HepG2 (cell line): ENCODE measurements at regions not wholly inside any gene's neighbourhood (a gene's known extent, or its start where the extent isn't known, plus 50 kb on each side); places are given as distances from the start of the nearest gene placed in this dataset.

Experiments used
- ATAC-seq: fragments of 200-7000 bp; cut with Tn5 transposase; 3 replicates; pipeline ENCODE4 v1.9.1; 2020; ENCODE audit warnings: mild to moderate bottlenecking, moderate library complexity
- BruUV-seq: library from RNA; stranded (reverse); fragments of 400-500 nt; replicated peaks from 2 replicates; lab custom pipeline; 2021; lab: Mats Ljungman, UMichigan
- CTCF ChIA-PET: fragments of 300-600 bp; formaldehyde crosslinking; extraction: SDS; loops from one replicate; lab custom pipeline; 2021; ENCODE audit warnings: low total read pairs, inconsistent platforms, low intra/inter-chr PET ratio; lab: Yijun Ruan, JAX
- POLR2A ChIA-PET: fragments of 350-600 bp; sonication (Branson Sonifier 250); formaldehyde crosslinking; loops from one replicate; lab custom pipeline; 2020; ENCODE audit warnings: antibody characterized with exemption, inconsistent platforms; lab: Yijun Ruan, JAX
- DNase-seq: peaks from one replicate; pipeline ENCODE4 v3.0.0-alpha.2; 2015; ENCODE audit warnings: low spot score
- FAIRE-seq: peaks from 3 replicates; lab custom pipeline; 2011; peaks lifted over from hg19 to GRCh38; lab: Jason Lieb, UNC
- H2AFZ ChIP-seq: one replicate; pipeline ENCODE4 v1.6.1; 2011; ENCODE audit warnings: low read length, inconsistent platforms
- H3K27ac ChIP-seq: fragments of 300-600 bp; 3 replicates; pipeline ENCODE4 v1.8.0; 2011; ENCODE audit warnings: mixed run types, mild to moderate bottlenecking, mixed read lengths, low read length, inconsistent platforms; ENCODE audit not compliant: insufficient read depth; ENCODE audit errors: extremely low read length
- H3K27me3 ChIP-seq, 2 experiments: fragments of 200-600 bp in 1 of 2; 2 replicates in 1 of 2; 3 replicates in 1 of 2; pipeline versions ENCODE4 v1.6.0 to v1.8.0; 2011; ENCODE audit warnings: low read length in 2 of 2, mild to moderate bottlenecking in 2 of 2, moderate library complexity in 2 of 2, inconsistent platforms in 1 of 2; ENCODE audit not compliant: insufficient read depth in 2 of 2, control insufficient read depth in 1 of 2
- H3K36me3 ChIP-seq, 2 experiments: fragments of 200-600 bp in 1 of 2; replicated peaks in 1 of 2; 2 replicates in 1 of 2; 3 replicates in 1 of 2; pipeline versions ENCODE4 v1.5.1 to v1.8.0; 2011; ENCODE audit warnings: low read length in 2 of 2, inconsistent platforms in 1 of 2; ENCODE audit not compliant: insufficient read depth in 2 of 2, control insufficient read depth in 1 of 2
- H3K4me1 ChIP-seq: 2 replicates; pipeline ENCODE4 v1.5.1; 2012; ENCODE audit warnings: low read length, inconsistent platforms; ENCODE audit not compliant: insufficient read depth
- H3K4me2 ChIP-seq: 2 replicates; pipeline ENCODE4 v1.6.0; 2011; ENCODE audit warnings: low read depth, low read length, inconsistent platforms
- H3K4me3 ChIP-seq, 3 experiments: fragments of 200-600 bp in 1 of 3; sonication (generic), shearing (Covaris generic) in 1 of 3; replicated peaks in 1 of 3; 2 replicates each; pipeline ENCODE4 v1.5.1; 2011 to 2016; ENCODE audit warnings: low read length in 3 of 3, inconsistent platforms in 2 of 3, low read depth in 2 of 3, mild to moderate bottlenecking in 2 of 3, control low read depth in 1 of 3, mixed read lengths in 1 of 3; ENCODE audit not compliant: insufficient read depth in 1 of 3
- H3K79me2 ChIP-seq: one replicate; pipeline ENCODE4 v1.6.1; 2011; ENCODE audit warnings: low read length, inconsistent platforms; ENCODE audit not compliant: insufficient read depth
- H3K9ac ChIP-seq: 2 replicates; pipeline ENCODE4 v1.6.0; 2011; ENCODE audit warnings: mild to moderate bottlenecking, low read depth, low read length, inconsistent platforms; ENCODE audit not compliant: insufficient read depth
- H3K9me3 ChIP-seq: 2 replicates; pipeline ENCODE4 v1.5.1; 2012; ENCODE audit warnings: mild to moderate bottlenecking, low read length
- H4K20me1 ChIP-seq: 2 replicates; pipeline ENCODE4 v1.6.0; 2011; ENCODE audit warnings: inconsistent platforms, mild to moderate bottlenecking, low read length, moderate library complexity; ENCODE audit not compliant: insufficient read depth
- CHD4 ChIP-seq: fragments of 200-600 bp; sonication (generic); IDR thresholded peaks from 2 replicates; pipeline ENCODE4 v1.7.0; 2017; ENCODE audit warnings: mild to moderate bottlenecking, low read length, borderline replicate concordance
- FUBP1 ChIP-seq: sonication (generic); formaldehyde crosslinking; IDR thresholded peaks from 2 replicates; pipeline ENCODE4 v1.5.1; 2020; ENCODE audit warnings: missing genetic modification reagents, mild to moderate bottlenecking, borderline replicate concordance
- MAFF ChIP-seq: IDR thresholded peaks from 2 replicates; pipeline ENCODE4 v1.6.1; 2011; ENCODE audit warnings: low read depth, low read length, improper control_type of control experiment
- NR3C1 ChIP-seq: sonication (generic); formaldehyde crosslinking; IDR thresholded peaks from 2 replicates; pipeline ENCODE4 v1.4.0; 2020; ENCODE audit warnings: missing genetic modification reagents
- ZFP90 ChIP-seq: sonication (generic); formaldehyde crosslinking; IDR thresholded peaks from 2 replicates; pipeline ENCODE4 v1.8.0; 2022; ENCODE audit warnings: missing genetic modification reagents, mild to moderate bottlenecking, inconsistent platforms, borderline replicate concordance
- ZNF180 ChIP-seq: sonication (generic); formaldehyde crosslinking; IDR thresholded peaks from 2 replicates; pipeline ENCODE4 v1.4.0; 2020; ENCODE audit warnings: low read depth, missing genetic modification reagents, borderline replicate concordance
- WGBS: methylation state at CpG from one replicate; pipeline ENCODE4 v1.1.6; 2017; ENCODE audit warnings: low lambda C conversion rate; 5-methylcytosine and 5-hydroxymethylcytosine counted together
- in situ Hi-C: cut with HindIII; loops from 2 replicates; pipeline ENCODE4 v1.10.0; 2017; ENCODE audit warnings: low pct_unique_long_range_greater_than_20kb; ENCODE audit not compliant: extremely low pct_ligation_motif_present
- intact Hi-C: fragments of 100-400 bp; cut with micrococcal nuclease; formaldehyde crosslinking; loops from one replicate; pipeline ENCODE4 v1.10.0; 2022; ENCODE audit not compliant: unreplicated experiment

- ATAC-seq (no peak), DNase-seq (no peak), FAIRE-seq (no peak)
- Histone ChIP-seq H3K4me1 (no peaks in the 10 kb centered on the region), H3K79me2 (no peaks in the 10 kb centered on the region), H4K20me1 (no peaks in the 10 kb centered on the region), H2AFZ (no peak overlapping the region), H3K9ac (no peak overlapping the region), H3K27me3 (peaks cover 9 to 38% of the 10 kb centered on the region in 2 experiments; a peak in 4 of 5 replicates), H3K9me3 (peaks cover 16% of the 10 kb centered on the region), H3K36me3 (no peaks in the 10 kb centered on the region), H3K4me2 (no peak overlapping the region), H3K4me3 (no peak overlapping the region), H3K27ac (no peak overlapping the region)
- CTCF ChIA-PET, result no interaction called here
- in situ Hi-C loops (no loop called here), intact Hi-C loops (no loop called here)
- no peak for TF ChIP-seq CHD4
- no peak for TF ChIP-seq ZFP90 (CRISPR knock-in tag)
- TF ChIP-seq FUBP1 (CRISPR knock-in tag), result no peak
- no peak for TF ChIP-seq MAFF
- no peak for TF ChIP-seq NR3C1 (CRISPR knock-in tag)
- no peak for TF ChIP-seq ZNF180 (CRISPR knock-in tag)
- POLR2A ChIA-PET, result no interaction called here
- no TSS peak for BruUV-seq
- 8% methylated on average over 7 of the region's 18 CpGs for WGBS
Observed at GRCh38 chr22:44369916-44370801, 57.4 kb upstream of the SHISAL1 start.
